Mucosa of rectum (tissue), 2 donors: ENCODE measurements at regions not wholly inside any gene's neighbourhood (a gene's known extent, or its start where the extent isn't known, plus 50 kb on each side); places are given as distances from the start of the nearest gene placed in this dataset.

ENCODE experiments used
- H3K27ac ChIP-seq, 2 donors: one replicate each; pipeline ENCODE4 v1.7.0; 2013; ENCODE audit warnings: inconsistent platforms in 2 of 2, low read depth in 2 of 2, low read length in 2 of 2
- H3K27me3 ChIP-seq, 2 donors: one replicate each; pipeline ENCODE4 v1.7.0; 2013; ENCODE audit warnings: low read length in 2 of 2; ENCODE audit not compliant: control insufficient read depth in 2 of 2, insufficient read depth in 2 of 2
- H3K36me3 ChIP-seq, 2 donors: one replicate each; pipeline ENCODE4 v1.7.0; 2013; ENCODE audit warnings: low read length in 2 of 2; ENCODE audit not compliant: control insufficient read depth in 2 of 2, insufficient read depth in 2 of 2
- H3K4me1 ChIP-seq, 2 donors: one replicate each; pipeline ENCODE4 v1.7.0; 2013; ENCODE audit warnings: low read length in 2 of 2, mild to moderate bottlenecking in 1 of 2; ENCODE audit not compliant: control insufficient read depth in 2 of 2, insufficient read depth in 2 of 2
- H3K4me3 ChIP-seq, 2 donors: one replicate each; pipeline ENCODE4 v1.7.0; 2013; ENCODE audit warnings: low read length in 2 of 2
- H3K9ac ChIP-seq, 2 donors: one replicate each; pipeline ENCODE4 v1.7.0; 2013; ENCODE audit warnings: low read length in 2 of 2, low read depth in 1 of 2, mild to moderate bottlenecking in 1 of 2
- H3K9me3 ChIP-seq, 2 donors: one replicate each; pipeline ENCODE4 v1.7.0; 2013; ENCODE audit warnings: low read length in 2 of 2; ENCODE audit not compliant: control insufficient read depth in 2 of 2
- donor health status: healthy.
- donor health status: Normal muscosa, but diverticular disease.

DNA sequence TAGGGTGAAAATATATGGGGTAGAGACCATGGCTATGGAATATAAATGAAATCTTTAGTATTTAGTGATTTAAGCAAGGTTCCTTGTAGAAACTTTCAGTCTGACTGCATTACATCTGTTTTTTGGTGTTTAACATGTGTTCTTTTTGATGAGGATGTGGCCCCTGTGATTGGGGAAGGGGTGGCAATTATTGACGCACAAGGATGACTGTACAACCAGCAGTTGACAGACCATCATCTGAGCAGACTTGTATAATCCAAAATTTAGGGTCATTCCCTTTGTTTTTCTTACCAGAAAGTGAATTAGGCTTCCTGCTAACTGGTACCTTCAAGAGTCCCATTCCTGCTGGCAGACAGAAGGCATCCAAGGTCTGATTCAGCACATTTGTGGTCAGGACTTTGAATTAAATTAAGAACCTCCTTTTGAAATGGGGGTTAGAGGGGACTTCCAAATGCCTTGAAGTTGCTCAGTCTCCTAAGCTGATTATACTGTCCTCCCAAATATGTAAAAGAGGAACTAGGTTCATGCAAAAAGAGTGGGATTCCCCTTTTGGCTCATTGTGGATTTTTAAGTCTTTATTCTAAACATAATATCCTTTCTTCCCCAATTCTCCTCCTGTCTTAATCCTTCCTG is 112.4 kb upstream of the CXCL13 start:
- Histone ChIP-seq H3K9me3 (no peaks in the 10 kb centered on the region), H3K27me3 (no peaks in the 10 kb centered on the region), H3K4me3 (no peak overlapping the region), H3K4me1 (no peaks in the 10 kb centered on the region), H3K9ac (no peak overlapping the region), H3K36me3 (no peaks in the 10 kb centered on the region), H3K27ac (no peak overlapping the region)

DNA sequence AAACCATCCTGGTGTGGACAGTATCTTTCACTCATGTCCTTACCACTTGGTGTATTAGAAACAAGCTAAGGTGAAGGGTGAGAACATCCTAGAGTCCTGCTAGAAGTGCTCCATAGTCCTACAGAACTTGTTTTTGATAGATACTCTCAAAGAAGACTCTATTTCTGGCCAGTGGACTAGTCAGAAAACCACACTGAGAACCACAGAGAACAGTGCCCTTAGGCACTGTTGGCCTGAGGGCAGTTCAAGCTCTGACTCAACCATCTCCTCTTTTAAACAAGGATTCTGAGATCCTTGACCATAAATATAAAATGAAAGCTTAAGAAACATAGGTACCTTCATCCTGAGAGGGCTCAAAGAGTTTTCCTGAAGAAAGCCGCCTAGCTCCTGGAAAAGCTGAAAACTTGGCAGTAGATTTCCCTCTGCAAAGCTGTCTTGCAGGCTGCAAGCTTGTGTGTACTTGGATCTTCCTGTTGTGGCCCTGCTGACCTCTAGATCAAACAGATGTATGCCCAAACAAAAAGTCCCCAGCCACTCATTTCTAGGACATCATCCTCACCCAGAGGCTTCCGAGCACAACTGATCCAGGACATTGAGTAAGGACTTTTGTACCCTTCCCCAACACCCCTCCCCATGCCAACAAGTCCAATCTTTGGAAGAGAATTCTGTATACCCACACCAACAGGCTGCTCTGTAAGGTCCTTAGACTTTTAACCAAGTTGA is 111.6 kb upstream of the CXCL13 start:
- no peaks in the 10 kb centered on the region for H3K36me3 ChIP-seq
- no peaks in the 10 kb centered on the region for H3K4me1 ChIP-seq
- no peaks in the 10 kb centered on the region for H3K27me3 ChIP-seq
- no peaks in the 10 kb centered on the region for H3K9me3 ChIP-seq
- H3K27ac ChIP-seq: no peak overlapping the region
- H3K9ac ChIP-seq: no peak overlapping the region
- H3K4me3 ChIP-seq: no peak overlapping the region

DNA sequence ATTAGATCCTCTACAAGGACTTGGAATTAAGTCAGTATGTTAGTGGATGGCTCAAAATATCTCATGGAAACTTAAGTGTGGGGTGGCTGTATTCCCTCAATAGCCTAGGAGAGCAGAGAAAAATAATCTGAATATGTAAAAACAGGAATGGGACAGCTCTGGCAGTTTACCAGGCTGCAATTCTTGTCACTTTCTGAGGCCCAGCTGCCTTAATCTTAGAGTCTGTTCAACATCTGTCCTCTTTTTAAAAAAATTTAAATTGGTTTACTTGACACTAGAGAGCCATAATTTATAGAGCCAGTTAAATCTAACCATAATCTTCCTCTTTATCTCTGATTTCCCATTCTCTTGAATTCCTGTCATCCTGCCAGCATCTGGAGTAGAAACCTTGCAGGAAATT is 109.2 kb upstream of the CXCL13 start:
- Histone ChIP-seq H3K4me1 (no peaks in the 10 kb centered on the region), H3K9ac (no peak overlapping the region), H3K9me3 (no peaks in the 10 kb centered on the region), H3K27me3 (no peaks in the 10 kb centered on the region), H3K4me3 (no peak overlapping the region), H3K27ac (no peak overlapping the region), H3K36me3 (no peaks in the 10 kb centered on the region)

DNA sequence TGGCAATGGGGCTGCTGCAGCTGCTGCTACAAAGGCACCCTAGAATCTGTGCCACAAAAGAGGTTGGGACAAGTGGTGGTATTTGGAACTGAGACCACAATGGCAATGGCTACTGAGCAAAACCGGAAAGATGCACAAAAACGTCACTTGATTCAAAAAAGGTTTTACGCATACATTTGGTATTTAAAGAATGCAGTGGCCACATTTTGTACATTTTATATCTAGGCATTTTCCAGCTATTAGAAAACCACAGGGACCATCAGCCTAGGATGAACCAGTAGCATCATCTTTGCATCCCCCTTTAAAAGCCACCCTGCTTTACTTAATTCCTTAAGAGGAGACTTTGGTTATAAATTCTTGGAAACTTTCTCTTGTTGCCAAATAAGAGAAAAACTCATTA is 104.8 kb upstream of the CXCL13 start:
- Histone ChIP-seq H3K4me1 (no peaks in the 10 kb centered on the region), H3K9ac (no peak overlapping the region), H3K36me3 (no peaks in the 10 kb centered on the region), H3K27me3 (no peaks in the 10 kb centered on the region), H3K4me3 (no peak overlapping the region), H3K9me3 (no peaks in the 10 kb centered on the region), H3K27ac (no peak overlapping the region)

DNA sequence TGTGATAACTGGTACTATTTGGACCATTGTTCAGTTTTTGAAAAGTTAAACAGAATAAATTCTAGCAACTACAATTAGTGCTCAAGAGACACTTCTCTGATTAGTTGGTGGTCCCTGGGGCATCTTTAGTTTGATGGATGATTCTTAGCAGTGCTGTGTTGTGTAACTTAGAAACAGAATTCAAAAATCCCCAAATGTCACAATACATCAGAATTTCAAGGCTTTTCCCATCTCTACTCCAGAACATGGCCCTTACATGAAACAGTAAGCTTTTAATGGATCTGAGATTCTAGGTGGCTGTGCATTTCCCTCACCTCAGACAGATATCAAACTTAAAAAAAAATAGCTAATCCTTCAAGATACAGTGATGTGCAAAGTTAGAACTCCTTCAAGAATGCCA is 104.4 kb upstream of the CXCL13 start:
- no peak overlapping the region for H3K27ac ChIP-seq
- no peaks in the 10 kb centered on the region for H3K9me3 ChIP-seq
- H3K4me3 ChIP-seq: no peak overlapping the region
- H3K9ac ChIP-seq: no peak overlapping the region
- H3K4me1 ChIP-seq: no peaks in the 10 kb centered on the region
- no peaks in the 10 kb centered on the region for H3K27me3 ChIP-seq
- no peaks in the 10 kb centered on the region for H3K36me3 ChIP-seq

DNA sequence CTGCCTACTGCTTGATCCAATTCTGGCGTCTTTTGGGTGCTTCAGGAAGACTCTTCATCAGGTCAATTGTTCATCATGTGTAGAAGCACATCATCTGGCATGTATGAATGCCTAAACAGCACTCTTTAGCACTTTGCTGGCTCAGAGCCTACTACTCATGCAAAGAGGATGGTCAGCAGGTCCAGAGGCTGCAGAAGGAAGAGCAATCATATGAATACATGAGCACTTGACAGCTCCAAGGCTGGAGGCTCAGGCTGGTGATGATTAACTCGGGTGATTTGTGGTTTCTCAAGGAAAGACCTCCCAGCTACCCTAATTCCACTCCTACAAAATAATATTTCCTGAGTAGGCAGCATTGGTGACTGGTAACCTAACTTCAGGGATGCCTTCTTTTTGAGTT is 103.8 kb upstream of the CXCL13 start:
- H3K4me1 ChIP-seq: no peaks in the 10 kb centered on the region
- no peaks in the 10 kb centered on the region for H3K9me3 ChIP-seq
- H3K36me3 ChIP-seq: no peaks in the 10 kb centered on the region
- H3K27ac ChIP-seq: no peak overlapping the region
- H3K4me3 ChIP-seq: no peak overlapping the region
- H3K9ac ChIP-seq: no peak overlapping the region
- H3K27me3 ChIP-seq: no peaks in the 10 kb centered on the region

DNA sequence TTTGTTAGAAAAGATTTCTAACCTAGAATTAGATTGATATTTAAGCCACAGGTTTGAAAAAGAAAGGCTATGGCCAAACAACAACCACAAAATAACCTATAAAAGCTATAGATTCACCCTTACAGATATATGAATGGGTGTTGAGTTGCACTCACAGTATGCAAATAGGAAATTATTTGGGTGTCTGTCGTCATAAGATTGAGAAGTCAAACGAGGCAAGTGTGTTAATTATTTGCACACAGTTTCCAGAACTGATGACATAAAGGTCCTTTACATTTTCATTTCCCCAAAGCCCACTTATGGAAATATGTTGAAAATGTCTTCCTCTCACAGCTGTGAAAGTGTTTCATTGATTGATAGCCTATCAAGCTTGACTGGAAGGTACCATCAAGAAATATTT is 101.2 kb upstream of the CXCL13 start:
- Histone ChIP-seq H3K4me3 (no peak overlapping the region), H3K36me3 (no peaks in the 10 kb centered on the region), H3K27me3 (no peaks in the 10 kb centered on the region), H3K4me1 (no peaks in the 10 kb centered on the region), H3K27ac (no peak overlapping the region), H3K9ac (no peak overlapping the region), H3K9me3 (no peaks in the 10 kb centered on the region)

DNA sequence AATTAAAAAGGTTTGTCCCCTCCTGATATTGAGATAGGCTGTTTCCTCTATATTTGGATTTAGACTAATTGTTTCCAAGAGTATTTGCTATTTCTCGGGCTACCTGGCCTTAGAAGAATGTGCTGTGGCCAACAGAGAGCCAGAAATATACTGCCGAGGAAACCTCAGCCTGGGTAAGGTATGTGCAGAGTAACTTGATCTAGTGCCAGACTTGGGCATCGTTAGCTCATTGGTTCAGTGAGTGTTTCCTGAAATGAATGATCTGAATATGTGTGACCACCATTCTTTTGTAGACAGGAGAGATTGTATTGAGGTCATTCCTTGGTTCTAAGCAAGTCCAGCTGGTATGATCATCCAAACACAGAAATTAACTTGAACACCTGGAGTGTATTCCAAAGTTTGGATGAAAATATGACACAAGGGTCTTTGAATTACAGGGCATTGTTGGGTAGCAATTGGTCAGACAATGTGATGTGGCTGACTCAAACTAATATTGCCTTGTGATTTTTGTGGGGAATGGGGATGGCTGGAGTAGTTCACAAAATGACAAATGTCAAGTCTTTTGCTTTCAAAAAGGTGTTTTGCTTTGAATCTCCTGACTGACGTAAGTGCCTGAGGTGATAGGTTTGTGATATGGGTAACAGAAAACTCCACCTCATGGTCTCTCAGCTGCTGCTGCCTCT is 100.2 kb upstream of the CXCL13 start:
- no peak overlapping the region for H3K9ac ChIP-seq
- H3K27ac ChIP-seq: no peak overlapping the region

DNA sequence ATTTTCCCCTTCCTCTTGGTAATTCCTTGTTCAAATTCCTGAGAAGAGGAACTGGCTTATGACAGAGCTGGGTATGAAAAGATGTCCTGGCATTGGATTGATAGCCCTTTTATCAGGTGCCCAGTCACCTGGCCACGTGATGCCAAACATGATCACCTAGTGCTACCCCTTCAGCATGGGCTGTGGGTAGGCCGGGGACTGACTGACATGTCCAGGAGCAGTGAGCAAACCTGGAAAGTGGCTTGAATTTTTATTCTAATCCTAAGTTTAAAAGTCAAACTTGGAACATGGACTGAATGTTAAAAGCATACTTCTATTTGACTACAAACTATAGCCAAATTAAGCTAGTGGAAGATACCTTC is 99.7 kb upstream of the CXCL13 start:
- H3K27ac ChIP-seq: no peak overlapping the region
- no peaks in the 10 kb centered on the region for H3K9me3 ChIP-seq
- no peaks in the 10 kb centered on the region for H3K36me3 ChIP-seq
- H3K4me1 ChIP-seq: no peaks in the 10 kb centered on the region
- H3K27me3 ChIP-seq: no peaks in the 10 kb centered on the region
- H3K4me3 ChIP-seq: no peak overlapping the region
- H3K9ac ChIP-seq: no peak overlapping the region

More for the DNA sequence above, 100.2 kb upstream of the CXCL13 start:
- Histone ChIP-seq H3K27me3 (no peaks in the 10 kb centered on the region), H3K9me3 (no peaks in the 10 kb centered on the region), H3K36me3 (no peaks in the 10 kb centered on the region), H3K4me1 (no peaks in the 10 kb centered on the region), H3K4me3 (no peak overlapping the region)

DNA sequence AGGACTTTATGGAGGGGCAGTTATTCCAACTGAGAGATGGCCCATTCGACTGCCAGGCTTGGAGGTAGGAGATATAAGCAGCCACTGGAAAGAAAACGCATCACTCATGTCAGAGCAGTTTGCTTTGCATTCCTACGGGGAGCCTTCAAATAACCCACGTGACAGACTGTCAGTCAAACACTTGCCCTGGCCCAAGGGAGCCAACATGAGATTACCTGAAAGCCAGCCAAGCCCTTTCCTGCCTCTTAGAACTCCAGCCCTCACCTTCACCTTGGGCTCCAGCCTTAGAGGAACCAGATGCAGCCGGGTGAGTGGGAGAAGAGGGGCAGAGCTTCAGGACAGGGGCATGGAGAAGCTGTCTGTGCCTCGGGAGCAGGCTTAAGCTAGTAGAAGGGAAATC is 95.3 kb upstream of the CXCL13 start:
- Histone ChIP-seq H3K4me1 (no peaks in the 10 kb centered on the region), H3K36me3 (no peaks in the 10 kb centered on the region), H3K9me3 (no peaks in the 10 kb centered on the region), H3K9ac (no peak overlapping the region), H3K27me3 (no peaks in the 10 kb centered on the region), H3K4me3 (no peak overlapping the region), H3K27ac (no peak overlapping the region)
